ENCODE measurements at regions not wholly inside any gene's neighbourhood (a gene's known extent, or its start where the extent isn't known, plus 50 kb on each side); places are given as distances from the start of the nearest gene placed in this dataset.

- TF ChIP-seq POLR2AphosphoS5 (IDR thresholded peaks at IDR 0.05; ENCODE audit: low read depth, low read length) (no peak), SPI1 (IDR thresholded peaks at IDR 0.05; ENCODE audit: low read depth, low read length) (no peak), POLR2A (IDR thresholded peaks at IDR 0.05; ENCODE audit: low read depth, low read length) (no peak), TAF1 (IDR thresholded peaks at IDR 0.05; ENCODE audit: low read depth, low read length) (no peak)
Measured at GRCh38 chr15:91461377-91461776, 361.3 kb downstream of the SV2B start.

Measured in GM12891 (cell line).